ENCODE measurements at regions not wholly inside any gene's neighbourhood (a gene's known extent, or its start where the extent isn't known, plus 50 kb on each side); places are given as distances from the start of the nearest gene placed in this dataset.
"Not testable (repeated sequence)": the region's sequence is repeated elsewhere in the genome, so short reads cannot be mapped to it uniquely, and the experiment has no call there.

- TF ChIP-seq CTCF, POLR2A, EP300 (IDR thresholded peaks at IDR 0.05): not testable (repeated sequence)
These were observed 249.6 kb upstream of the VCX start for GRCh38 chrX:7593370-7593769.
